ENCODE measurements at regions not wholly inside any gene's neighbourhood (a gene's known extent, or its start where the extent isn't known, plus 50 kb on each side); places are given as distances from the start of the nearest gene placed in this dataset.
A peak's percentile ranks its signal among the peaks of the same experiment; 100 is the strongest.

DNA sequence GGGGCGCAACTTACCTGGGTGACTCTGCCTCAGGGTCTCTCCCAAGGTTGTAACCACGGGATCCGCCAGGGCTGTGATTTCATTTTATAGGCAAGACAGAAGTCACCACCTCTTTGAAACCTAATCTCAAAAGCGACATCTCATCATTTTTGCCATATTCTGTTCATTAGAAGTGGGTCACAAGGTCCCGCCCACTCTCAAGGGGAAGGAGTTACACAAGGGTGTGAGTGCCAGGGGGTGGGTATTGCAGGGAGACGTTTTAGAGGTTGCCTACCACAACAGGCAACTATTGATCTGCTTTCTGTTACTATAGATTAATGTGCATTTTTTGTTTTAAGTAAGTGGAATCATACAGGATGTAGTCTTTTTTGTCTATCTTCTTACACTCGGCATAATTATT is 56.6 kb upstream of the ADPGK start:
- Histone ChIP-seq H4K20me1 (ENCODE audit: insufficient read depth, low read length) (no peaks in the 10 kb centered on the region), H3K9ac (ENCODE audit: low read length) (no peak overlapping the region), H3K4me1 (ENCODE audit: insufficient read depth, low read length) (no peaks in the 10 kb centered on the region), H2AFZ (ENCODE audit: low read depth, low read length) (no peak overlapping the region), H3K79me2 (ENCODE audit: insufficient read depth, low read length) (no peaks in the 10 kb centered on the region), H3K27me3 (ENCODE audit: insufficient read depth, low read length) (no peaks in the 10 kb centered on the region), H3K36me3 (ENCODE audit: insufficient read depth, low read length) (no peaks in the 10 kb centered on the region), H3K27ac (ENCODE audit: low read depth, low read length) (no peak overlapping the region), H3K4me3 (ENCODE audit: insufficient read depth, low read depth, low read length) (no peak overlapping the region), H3K4me2 (ENCODE audit: low read length) (no peak overlapping the region), H3K9me3 (ENCODE audit: insufficient read depth, low read depth, low read length) (no peaks in the 10 kb centered on the region)
- Mint-ChIP-seq H3K4me1 (ENCODE audit: low read depth, unreplicated experiment) (no peaks in the 10 kb centered on the region), H3K9me3 (ENCODE audit: unreplicated experiment) (no peaks in the 10 kb centered on the region), H3K36me3 (ENCODE audit: low read depth, unreplicated experiment) (no peaks in the 10 kb centered on the region), H3K4me3 (ENCODE audit: unreplicated experiment) (no peak overlapping the region), H3K27ac (ENCODE audit: unreplicated experiment) (no peak overlapping the region), H3K27me3 (ENCODE audit: low read depth, unreplicated experiment) (peaks cover 9% of the 10 kb centered on the region)
- FAIRE-seq (no peak), DNase-seq (ENCODE audit: low read depth) (no peak)
- TF ChIP-seq EZH2 (IDR thresholded peaks at IDR 0.05; ENCODE audit: insufficient read depth, low read length), result no peak
- TF ChIP-seq, protein P1, sequence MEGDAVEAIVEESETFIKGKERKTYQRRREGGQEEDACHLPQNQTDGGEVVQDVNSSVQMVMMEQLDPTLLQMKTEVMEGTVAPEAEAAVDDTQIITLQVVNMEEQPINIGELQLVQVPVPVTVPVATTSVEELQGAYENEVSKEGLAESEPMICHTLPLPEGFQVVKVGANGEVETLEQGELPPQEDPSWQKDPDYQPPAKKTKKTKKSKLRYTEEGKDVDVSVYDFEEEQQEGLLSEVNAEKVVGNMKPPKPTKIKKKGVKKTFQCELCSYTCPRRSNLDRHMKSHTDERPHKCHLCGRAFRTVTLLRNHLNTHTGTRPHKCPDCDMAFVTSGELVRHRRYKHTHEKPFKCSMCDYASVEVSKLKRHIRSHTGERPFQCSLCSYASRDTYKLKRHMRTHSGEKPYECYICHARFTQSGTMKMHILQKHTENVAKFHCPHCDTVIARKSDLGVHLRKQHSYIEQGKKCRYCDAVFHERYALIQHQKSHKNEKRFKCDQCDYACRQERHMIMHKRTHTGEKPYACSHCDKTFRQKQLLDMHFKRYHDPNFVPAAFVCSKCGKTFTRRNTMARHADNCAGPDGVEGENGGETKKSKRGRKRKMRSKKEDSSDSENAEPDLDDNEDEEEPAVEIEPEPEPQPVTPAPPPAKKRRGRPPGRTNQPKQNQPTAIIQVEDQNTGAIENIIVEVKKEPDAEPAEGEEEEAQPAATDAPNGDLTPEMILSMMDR (IDR thresholded peaks at IDR 0.05; ENCODE audit: insufficient read depth, low read depth, low read length), result no peak

DNA sequence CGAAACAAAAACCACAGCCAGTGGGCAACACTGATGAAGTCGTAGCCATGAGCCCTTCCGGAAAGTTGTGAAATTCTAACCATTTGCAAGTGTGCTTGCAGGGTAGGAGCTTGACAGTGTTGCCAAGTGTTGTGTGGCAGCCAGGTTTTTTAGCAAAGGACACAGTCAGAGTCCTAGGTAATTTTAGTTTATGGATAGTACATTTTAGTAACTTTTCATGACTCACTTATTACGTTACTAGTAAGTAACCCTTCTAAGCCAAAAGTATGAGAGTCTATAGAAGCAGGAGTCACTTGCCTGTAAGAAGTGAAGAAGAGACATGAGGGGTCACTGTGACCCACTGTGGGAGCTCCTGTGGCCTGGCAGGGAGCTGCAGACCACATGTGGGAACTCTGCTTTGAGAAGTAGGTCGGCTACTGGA is 54.8 kb upstream of the ADPGK start:
- Mint-ChIP-seq H3K4me1 (ENCODE audit: low read depth, unreplicated experiment) (peaks cover 1% of the 10 kb centered on the region), H3K4me3 (ENCODE audit: unreplicated experiment) (no peak overlapping the region), H3K27ac (ENCODE audit: unreplicated experiment) (no peak overlapping the region), H3K27me3 (ENCODE audit: low read depth, unreplicated experiment) (peaks cover 19% of the 10 kb centered on the region), H3K36me3 (ENCODE audit: low read depth, unreplicated experiment) (no peaks in the 10 kb centered on the region), H3K9me3 (ENCODE audit: unreplicated experiment) (no peaks in the 10 kb centered on the region)
- no peak for TF ChIP-seq EZH2 (IDR thresholded peaks at IDR 0.05; ENCODE audit: insufficient read depth, low read length)
- TF ChIP-seq, protein P1 (IDR thresholded peaks at IDR 0.05; ENCODE audit: insufficient read depth, low read depth, low read length), result no peak
- Histone ChIP-seq H3K27me3 (ENCODE audit: insufficient read depth, low read length) (peaks cover 2% of the 10 kb centered on the region), H3K4me2 (ENCODE audit: low read length) (no peak overlapping the region), H3K9ac (ENCODE audit: low read length) (no peak overlapping the region), H4K20me1 (ENCODE audit: insufficient read depth, low read length) (no peaks in the 10 kb centered on the region), H2AFZ (ENCODE audit: low read depth, low read length) (no peak overlapping the region), H3K79me2 (ENCODE audit: insufficient read depth, low read length) (no peaks in the 10 kb centered on the region), H3K27ac (ENCODE audit: low read depth, low read length) (no peak overlapping the region), H3K36me3 (ENCODE audit: insufficient read depth, low read length) (no peaks in the 10 kb centered on the region), H3K9me3 (ENCODE audit: insufficient read depth, low read depth, low read length) (no peaks in the 10 kb centered on the region), H3K4me3 (ENCODE audit: insufficient read depth, low read depth, low read length) (no peak overlapping the region), H3K4me1 (ENCODE audit: insufficient read depth, low read length) (no peaks in the 10 kb centered on the region)
- FAIRE-seq, result no peak
- peak; percentile 8 for DNase-seq (ENCODE audit: low read depth)

DNA sequence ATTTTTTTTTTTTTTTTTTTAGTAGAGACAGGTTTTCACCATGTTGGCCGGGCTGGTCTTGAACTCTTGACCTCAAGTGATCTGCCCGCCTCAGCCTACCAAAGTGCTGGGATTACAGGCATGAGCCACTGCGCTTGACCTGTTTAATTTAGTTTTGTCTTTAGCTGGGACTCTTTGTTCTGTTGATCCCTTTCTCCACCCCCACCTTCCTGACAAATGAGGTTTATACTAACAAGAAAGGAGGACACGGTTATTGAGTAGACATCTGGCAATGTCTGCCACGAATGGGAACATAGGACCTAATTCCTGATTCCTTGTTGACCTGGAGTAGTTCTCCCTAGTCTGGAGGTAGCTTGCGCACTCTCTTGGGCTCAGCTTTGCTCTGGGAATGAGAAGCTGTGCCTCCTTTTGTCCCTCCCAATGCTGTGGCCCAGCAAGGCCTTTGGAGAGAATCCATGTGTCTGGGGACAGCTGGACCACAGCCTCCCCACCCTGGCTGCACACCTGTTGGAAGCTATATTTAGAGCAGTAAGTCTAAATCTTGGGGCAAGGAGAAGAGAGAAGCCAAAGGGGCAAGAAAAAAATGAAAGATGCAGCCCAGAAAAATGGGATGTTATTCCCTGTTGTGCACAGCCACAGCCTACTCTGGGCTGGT is 53.2 kb upstream of the ADPGK start:
- no peak overlapping the region for H3K4me2 ChIP-seq (ENCODE audit: low read length)
- Mint-ChIP-seq H3K4me3 (ENCODE audit: unreplicated experiment) (no peak overlapping the region), H3K36me3 (ENCODE audit: low read depth, unreplicated experiment) (no peaks in the 10 kb centered on the region), H3K27ac (ENCODE audit: unreplicated experiment) (no peak overlapping the region), H3K27me3 (ENCODE audit: low read depth, unreplicated experiment) (peaks cover 27% of the 10 kb centered on the region), H3K4me1 (ENCODE audit: low read depth, unreplicated experiment) (peaks cover 1% of the 10 kb centered on the region), H3K9me3 (ENCODE audit: unreplicated experiment) (no peaks in the 10 kb centered on the region)
- H2AFZ ChIP-seq (ENCODE audit: low read depth, low read length), result no peak overlapping the region
- no peak for FAIRE-seq
- H3K4me3 ChIP-seq (ENCODE audit: insufficient read depth, low read depth, low read length), result no peak overlapping the region
- H3K4me1 ChIP-seq (ENCODE audit: insufficient read depth, low read length), result no peaks in the 10 kb centered on the region
- no peak for TF ChIP-seq EZH2 (IDR thresholded peaks at IDR 0.05; ENCODE audit: insufficient read depth, low read length)
- TF ChIP-seq, protein P1 (IDR thresholded peaks at IDR 0.05; ENCODE audit: insufficient read depth, low read depth, low read length), result no peak
- H3K27ac ChIP-seq (ENCODE audit: low read depth, low read length), result no peak overlapping the region
- H3K27me3 ChIP-seq (ENCODE audit: insufficient read depth, low read length), result peaks cover 9% of the 10 kb centered on the region
- no peaks in the 10 kb centered on the region for H4K20me1 ChIP-seq (ENCODE audit: insufficient read depth, low read length)
- DNase-seq (ENCODE audit: low read depth), result no peak
- no peaks in the 10 kb centered on the region for H3K36me3 ChIP-seq (ENCODE audit: insufficient read depth, low read length)
- no peaks in the 10 kb centered on the region for H3K79me2 ChIP-seq (ENCODE audit: insufficient read depth, low read length)
- no peaks in the 10 kb centered on the region for H3K9me3 ChIP-seq (ENCODE audit: insufficient read depth, low read depth, low read length)
- no peak overlapping the region for H3K9ac ChIP-seq (ENCODE audit: low read length)
